HuH-7 (cell line): ENCODE measurements at regions not wholly inside any gene's neighbourhood (a gene's known extent, or its start where the extent isn't known, plus 50 kb on each side); places are given as distances from the start of the nearest gene placed in this dataset.

Source experiments
- DNase-seq: peaks from one replicate; pipeline ENCODE4 v3.0.0; 2011; ENCODE audit warnings: low spot score

DNA sequence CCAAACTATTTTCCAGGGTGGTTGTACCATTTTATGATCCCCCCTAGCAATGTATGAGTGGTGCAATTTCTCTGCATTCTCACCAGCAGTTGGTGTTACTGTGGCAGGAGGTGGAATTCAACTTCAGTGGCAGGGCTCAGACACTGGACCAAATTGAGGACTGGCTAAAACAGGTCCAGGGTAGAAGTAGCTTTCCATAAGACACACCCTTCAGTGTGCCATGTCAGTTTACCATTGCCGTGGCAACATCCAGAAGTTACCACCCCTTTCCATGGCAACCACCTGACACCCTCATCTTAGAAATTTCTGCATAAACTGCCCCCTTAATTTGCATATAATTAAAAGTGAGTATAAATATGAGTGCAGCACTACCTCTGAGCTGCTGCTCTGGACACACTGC, 180.7 kb upstream of the GGTLC1 start:
- no peak for DNase-seq

DNA sequence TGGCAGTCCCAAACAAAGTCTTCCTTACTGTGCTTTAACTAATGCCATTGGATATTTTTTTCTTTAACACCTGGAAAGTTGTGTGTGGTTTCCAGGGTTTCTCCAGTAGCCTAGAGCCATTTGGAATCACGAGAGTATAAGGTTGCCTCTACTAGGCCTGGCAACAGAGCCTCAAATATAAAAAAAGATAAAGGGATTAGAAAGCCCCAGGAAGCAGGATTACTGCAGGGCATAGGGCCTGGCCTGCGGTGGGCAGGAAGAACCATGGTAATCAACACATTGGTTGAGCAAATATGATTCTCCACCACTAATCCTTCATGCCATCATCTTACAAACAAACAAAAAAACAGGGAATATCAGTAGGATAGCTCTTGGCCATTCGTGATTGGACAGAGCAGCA, 177.8 kb upstream of the GGTLC1 start:
- no peak for DNase-seq

DNA sequence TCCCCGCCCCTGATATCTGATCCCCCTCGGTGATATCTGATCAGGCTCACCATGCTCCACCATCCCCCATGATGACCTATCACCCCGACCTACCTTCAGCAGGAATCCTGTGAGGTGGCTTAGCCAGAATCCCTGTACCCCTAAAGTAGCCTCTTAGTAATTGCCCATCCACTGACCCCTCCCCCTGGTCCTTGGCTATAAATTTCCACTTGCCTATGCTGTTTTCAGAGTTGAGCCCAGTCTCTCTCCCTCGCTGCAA, 177.5 kb upstream of the GGTLC1 start:
- no peak for DNase-seq

DNA sequence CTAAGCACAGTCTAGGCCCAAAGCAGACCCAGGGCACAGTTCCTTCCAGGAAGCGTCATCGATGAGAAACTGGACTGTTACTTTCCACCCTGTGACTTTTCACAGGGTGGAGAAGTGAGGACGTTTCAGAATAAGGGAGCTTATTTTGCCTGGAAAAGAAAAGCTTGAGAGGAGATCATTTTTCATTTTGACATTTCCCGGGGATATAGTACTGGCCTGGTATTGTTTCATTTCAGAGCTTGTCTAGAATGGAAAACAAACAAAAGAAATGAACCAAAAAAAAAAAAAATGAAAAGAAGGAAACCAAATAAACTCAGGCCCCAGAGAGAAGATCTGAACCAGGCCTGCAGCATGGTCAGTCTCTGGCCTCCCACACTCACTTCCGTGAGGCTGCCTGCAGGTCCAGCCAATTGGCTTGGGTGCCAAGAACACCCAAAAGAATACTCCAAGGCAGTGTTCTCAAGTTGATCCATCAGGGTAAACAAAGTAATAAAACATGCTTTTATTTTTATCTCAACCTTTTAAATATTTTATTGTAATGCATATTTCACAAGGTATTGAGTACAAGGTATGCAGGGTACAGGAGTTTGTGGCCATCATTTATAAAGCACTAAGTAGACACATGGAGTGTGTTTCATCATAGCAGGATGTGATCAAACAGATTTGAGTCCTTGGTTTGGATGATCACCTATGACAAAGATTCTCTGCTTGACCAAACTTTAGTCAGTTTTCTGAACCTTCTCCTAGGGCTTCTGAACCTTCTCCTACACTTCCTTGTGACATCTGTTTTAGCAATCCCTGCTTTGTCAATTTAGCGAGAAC, 176.9 kb upstream of the GGTLC1 start:
- no peak for DNase-seq

DNA sequence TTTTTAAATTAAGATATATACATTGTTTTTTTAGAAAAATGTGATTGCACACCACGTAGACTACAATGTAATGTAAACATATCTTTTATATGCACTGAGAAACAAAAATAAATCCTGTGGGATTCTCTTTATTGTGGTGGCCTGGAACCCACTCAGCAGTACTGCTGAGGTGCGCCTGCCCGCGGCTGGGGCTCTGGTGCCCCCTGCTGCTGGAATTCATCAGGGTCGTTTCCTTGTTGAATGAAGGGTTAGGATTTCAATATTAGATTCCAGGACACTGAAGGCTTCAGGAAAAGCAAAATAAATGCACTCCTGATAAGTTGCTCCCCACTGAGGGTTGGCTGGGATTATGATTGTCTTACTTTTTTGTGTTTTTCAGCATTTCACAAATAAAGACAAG, 175.8 kb upstream of the GGTLC1 start:
- peak; percentile 33 for DNase-seq

DNA sequence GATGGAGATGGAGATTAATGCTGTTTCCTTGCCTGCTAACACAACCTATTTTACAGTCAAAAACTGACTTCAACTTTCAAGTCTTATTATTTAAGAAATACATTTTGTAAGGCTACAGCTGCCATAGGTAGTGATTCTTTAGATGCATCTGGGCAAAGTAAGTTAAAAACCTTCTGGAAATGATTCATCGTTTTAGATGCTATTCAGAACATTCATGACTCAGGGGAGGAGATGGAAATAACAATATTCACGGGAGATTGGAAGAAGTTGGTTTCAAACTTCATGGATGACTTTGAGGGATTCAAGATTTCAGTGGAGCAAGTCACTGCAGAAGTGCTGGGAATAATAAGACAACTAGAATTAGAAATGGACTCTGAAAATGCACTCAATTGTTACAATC, 174.9 kb upstream of the GGTLC1 start:
- DNase-seq = no peak

DNA sequence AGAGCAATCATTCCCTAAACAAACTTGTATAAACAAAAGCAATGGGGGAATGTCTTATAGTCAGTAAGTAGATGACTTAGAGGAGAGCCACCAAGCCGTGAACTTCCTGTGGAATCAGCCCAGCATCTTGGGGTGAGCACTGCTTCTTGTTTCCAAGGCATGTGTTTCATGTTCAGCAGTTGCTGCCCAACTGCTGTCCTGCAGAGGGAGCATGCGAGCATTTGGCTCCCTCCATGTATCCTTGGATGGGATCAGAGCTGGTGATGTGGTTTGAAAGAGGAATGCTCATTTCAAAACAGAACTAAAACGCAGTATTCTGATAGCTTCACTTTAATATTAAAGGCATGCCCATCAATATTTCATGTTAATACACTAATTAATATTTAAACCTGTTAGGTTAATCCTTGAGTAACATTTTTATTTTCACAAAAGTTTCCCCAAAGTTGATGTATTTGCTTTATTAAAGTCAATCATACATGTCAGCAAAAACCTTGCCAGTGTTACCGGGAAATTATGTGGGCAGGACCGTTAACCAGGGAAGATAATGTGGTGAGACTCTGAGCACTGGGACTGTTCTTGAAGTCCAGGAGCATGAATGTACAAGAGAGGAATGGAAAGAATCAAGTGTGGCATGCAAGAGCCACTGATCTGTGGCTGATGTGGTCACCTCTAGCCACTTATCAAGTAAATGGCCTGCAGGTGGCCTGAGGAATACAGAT, 172.1 kb upstream of the GGTLC1 start:
- DNase-seq = peak; percentile 52

DNA sequence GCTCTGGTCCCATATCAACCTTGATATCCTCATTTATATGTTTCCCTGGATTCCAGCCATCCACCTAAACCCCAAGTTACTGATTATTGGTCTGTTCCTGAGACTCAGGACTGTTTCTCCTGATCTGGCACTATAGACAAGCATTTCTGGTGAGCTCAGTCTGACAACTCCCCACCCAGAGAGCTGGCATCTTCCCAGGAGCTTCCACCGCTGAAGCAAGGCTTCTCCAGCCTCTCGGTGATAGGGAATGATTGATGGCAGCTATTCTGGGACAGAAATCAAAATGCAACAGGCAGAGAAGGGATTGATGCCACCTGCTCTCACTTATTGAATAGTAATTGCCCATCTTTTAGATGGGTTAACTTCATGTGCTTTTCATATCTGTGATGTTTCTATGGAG, 169.7 kb upstream of the GGTLC1 start:
- DNase-seq = no peak

DNA sequence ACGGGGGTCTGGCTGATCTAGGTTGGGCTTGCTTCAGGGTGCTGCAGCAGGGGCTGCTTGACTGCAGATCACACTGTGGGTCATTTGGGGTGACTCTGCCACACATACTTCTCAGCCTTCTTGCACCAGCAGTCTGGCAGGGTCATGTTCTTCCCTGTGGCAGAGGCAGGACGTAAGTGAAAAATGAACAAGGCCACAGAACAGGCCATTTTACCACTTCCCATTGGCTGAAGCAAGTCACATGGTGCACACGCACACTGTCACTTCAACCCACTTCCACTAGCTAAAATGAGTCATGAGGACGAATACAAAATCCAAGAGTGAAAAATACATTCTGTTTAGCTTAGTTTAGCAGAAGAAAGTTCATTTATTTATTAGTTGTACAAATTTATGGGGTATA, 168.6 kb upstream of the GGTLC1 start:
- no peak for DNase-seq

DNA sequence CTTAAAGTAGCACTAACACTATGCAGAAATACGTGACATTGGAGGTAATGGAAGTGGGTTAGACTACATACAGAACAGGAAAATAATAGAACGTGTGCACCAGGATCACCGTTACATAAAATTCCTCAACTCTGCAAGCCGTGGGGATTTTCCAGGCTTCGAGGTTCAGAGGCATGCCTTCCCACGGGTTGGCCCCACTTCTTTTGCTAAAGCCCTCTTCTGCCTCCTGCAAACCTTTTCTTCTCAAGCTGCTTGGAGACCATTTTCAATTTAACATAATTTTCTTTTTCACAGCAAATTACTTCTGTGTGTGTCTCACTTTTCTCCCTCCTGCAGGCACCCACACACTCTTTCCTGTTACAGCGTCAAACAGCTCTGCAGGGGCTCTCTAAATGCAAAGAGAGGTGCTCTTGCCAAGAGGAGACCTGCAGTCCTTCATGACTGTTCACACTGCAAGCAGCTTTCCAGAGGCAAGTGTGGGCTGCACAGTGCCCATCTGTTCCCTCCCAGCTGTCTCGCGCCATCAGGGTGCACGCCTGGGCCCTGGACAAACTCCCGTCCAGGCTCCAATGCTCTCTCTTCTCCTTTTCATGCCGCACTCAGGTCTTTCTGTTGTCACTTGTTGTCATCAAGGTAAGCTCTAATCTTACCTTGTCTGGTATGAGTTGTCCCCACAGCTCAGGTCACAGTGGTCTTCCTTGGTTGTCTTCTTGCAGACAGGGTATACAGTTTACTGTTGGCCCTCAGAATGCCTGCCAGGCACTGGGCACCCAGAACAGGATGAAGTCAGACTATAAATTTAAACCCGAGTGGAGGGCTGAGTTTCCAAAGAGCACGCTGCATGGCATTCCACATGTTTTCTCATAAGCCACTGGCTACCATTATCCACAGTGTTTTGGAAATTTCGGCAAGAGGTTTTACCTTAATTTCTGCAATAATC, 164.8 kb upstream of the GGTLC1 start:
- no peak for DNase-seq

DNA sequence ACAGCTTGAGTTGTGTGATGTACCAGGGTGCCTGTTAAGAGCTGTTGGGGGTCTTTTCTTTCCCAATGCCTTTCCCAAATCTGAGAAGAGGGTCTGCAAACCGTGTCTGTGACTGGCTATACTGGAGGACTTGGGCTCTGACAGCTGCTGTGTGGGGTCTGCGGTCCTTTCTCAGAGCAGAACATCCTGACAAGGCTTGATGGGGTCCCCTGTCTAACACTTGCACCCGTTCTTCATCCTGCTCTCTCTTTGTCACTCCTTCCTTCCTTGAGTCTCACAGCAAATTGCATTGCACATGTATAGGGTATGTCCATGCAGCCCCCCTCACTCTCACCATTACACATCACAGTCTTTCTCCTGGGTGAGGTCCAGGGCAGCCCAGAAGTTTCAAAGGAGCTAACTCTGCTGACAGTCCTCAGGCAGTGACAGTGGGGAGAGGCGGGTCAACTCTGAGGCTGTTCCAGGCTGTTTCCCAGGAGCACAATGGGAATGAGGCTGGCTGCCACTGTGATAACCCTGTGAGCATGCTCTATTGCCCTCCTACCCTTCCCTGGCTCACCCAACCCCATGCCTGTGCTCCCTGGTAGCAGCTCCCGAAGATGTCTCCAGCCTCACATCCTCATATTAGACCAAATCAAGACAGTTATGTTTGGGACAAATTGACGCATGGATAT, 163.2 kb upstream of the GGTLC1 start:
- no peak for DNase-seq

DNA sequence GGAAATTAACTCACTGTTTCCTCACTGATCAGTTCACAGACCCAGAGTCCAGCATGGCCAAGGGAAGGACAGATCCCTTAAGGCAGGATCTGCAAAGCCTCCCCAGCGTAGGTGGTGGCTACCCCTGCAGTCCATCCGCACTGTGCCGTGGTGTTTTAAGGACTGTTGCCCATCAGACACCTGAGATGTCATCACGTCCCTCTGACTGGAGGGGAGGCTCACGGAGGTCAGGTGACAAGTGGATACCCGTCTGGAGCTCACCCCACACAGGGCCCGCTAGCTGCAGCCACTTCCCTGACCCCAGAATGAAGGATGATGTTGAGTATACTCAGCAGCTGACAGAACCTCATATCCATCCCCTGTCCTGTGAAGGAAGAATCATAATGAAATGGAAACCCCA, 161.8 kb upstream of the GGTLC1 start:
- no peak for DNase-seq

DNA sequence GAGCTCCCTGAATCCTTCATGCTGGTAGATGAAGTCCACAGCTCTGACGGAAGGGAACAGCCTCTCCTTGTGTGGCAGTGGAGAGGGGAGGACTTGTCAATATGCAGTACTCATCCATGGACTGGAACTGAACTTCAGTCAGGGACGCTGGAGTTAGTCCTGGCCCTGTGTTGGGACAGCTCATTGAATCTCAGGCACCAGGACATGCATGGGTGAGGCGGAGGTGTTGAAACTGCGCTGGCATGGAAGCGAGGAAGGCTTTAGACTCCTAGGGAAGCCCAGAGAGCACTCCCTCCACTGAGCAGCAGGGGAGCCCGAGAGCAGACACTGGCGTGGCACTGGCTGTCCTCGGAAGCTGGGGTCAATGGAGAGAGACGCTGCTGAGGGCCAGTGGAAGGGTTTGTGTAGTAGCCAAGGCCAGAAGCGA, 161.3 kb upstream of the GGTLC1 start:
- peak; percentile 78 for DNase-seq

DNA sequence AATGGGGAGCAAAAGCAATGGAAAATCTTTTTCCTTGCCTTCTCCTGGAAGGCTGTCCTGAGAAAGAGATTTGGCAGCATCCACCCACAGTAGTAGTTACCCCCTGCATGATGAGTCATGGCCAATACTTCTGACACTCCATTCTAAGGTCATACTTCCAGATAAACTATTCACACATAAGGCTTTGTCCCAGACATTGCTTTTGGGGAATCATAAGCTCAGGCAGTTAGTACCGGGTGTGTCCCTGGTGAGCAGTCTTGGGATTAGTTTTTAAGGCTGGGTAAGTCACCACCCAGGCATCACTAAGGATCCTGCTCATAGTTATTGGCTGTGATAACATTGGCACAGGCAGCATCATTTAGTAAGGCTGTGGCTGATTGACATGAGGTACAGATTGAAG, 160.6 kb upstream of the GGTLC1 start:
- DNase-seq = no peak

DNA sequence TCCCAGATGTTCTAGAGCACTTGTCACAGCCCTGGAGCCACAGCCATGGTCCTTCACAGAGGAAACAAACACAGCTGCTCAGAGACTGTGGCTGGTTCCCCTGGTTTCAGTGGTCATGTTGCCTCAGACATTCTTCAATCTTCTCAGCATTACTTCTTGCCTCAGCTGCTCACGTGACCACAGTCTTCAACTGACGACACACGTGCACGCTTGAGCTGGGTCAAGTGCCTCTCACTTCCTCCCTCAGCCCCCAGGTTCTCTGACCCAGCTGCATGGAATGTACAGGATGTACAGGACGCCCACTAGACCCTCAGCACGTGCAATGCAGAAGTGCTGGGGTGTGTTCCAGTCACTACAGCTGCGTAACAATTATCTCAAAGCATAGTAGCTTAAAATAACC, 159.8 kb upstream of the GGTLC1 start:
- no peak for DNase-seq

DNA sequence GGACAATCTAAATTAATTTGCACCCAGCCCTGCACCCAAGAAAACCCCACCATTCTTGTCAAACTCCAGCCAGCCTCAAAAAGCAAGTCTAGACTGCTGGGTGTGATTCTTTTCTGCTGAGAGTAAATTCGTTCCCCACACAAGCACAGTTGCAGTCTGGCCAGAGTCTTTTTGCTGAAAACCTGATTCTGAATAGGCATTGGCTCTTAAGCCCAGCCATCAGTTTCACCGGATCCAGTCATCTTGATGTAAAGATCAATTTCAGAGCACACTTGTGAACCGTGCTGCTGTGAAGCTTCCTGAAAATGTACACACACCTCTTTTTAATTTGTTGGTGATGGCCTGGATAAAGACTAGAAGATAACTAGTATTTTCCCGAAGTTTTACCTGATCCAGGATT, 159.4 kb upstream of the GGTLC1 start:
- DNase-seq = no peak

DNA sequence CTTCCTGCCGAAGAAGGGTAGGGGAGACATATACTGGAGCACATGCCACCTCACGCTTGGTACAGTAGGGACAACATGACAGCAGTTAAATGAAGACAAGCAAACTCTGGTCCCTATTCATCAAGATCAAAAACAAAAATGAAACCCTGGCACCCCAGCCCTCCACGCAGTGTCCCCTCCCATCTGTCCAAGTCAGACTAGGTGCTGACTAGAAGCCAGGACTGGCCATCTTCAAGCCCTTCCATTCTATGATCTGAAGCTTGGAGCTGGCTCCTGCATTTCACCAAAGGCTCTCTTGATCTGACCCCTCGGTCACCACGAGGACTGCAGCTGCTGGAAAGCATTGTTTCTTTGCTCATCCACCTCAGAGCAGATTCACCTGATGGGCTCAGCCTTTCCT, 158.9 kb upstream of the GGTLC1 start:
- no peak for DNase-seq

DNA sequence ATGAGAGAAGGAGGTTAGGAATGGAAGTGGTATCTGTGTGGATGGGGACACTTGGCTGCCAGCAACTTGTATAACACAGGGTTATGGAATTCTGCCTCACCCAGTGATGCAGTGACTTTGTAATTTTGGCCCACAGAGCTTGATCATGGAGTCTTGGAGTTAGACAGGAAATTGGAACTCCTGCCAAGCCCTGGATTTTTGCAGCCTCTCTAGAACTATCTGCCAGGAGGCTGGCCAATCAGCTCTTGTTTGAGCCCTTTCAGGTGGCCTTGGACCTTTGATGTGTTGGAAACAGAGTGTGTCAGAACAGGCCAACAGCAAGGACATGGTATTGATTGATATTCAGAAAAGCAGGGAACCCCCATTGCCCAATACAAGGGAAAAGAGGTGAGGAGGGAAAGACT, 157.7 kb upstream of the GGTLC1 start:
- no peak for DNase-seq

DNA sequence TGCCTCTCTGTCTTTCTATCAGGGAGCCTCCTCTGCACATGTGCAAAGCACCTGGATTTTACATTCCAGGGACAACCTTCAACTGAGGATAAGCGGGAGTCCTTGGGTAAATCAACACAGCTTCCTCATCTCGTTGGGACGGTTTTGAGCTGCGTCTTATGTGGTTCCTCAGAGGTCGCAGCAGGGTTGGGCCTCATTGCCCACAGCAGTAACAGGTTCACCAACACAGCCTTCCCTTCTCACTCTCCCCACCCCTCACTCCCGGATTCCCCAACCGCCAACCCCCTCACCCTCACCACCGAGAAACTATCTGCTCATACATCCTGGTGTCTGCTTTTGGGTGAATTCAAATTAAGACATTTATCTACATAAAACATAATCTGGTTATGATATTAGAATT, 155.8 kb upstream of the GGTLC1 start:
- no peak for DNase-seq

DNA sequence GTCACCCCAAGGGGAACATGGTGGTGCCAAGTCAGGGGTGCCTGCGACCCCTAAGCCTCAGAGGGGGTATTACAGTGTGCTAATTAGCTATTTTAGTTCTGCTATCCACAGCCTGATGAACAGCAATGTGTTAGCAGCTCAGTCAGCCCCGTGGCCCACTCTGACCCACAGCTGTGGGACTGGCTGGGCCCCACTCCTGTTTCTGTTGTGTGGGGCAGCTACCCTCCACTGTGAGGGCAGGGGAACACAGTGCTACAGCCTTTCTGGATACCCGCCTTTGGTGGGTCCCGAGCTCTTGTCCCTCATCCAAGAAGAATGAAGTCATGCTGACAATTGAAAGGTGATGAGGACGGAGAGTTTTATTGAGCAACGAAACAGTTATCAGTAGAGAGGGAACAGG, 152.5 kb upstream of the GGTLC1 start:
- no peak for DNase-seq

DNA sequence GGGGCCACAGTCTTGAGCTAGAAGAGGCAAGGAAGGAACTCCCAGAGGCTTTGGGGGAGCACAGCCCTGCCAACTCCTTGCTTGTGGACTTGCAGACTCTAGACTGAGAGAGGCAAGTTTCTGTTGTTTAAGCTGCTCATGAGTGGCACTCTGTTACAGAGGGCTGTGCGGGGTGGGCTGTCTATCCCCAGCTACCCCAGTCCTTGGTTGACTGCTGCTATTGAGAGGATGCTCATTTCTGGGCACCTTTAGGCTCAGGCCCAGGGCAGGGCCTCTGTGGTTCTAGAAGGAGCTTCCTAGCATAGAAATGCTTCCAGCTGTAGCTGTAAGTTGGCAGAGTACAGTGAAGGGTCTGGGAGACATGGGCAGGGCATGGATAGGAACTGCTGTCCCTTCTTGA, 151.3 kb upstream of the GGTLC1 start:
- no peak for DNase-seq

DNA sequence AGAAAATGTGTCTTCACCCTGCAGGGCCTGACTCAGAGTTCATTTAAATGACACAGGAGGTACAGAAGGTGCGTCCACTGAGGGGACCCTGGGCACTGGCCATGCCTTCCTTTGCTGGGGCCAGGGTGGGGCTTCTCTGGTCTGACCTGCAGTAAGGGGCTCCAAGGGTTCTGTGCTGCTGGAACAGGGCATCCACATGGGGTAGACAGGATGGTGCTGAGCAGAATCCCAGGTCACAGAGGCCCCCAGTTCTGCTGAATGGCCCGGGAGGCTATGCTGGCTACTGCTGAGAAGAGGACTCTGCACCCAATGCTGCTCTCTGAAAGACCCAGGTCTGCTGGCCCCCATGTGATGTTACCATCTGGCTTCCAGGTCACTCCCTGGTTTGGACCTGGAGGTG, 150.4 kb upstream of the GGTLC1 start:
- DNase-seq = no peak
